ENCODE measurements at regions not wholly inside any gene's neighbourhood (a gene's known extent, or its start where the extent isn't known, plus 50 kb on each side); places are given as distances from the start of the nearest gene placed in this dataset.

- no peak for TF ChIP-seq CTCF (IDR thresholded peaks at IDR 0.05; ENCODE audit: poor library complexity, severe bottlenecking)
- Histone ChIP-seq H3K36me3 (ENCODE audit: low read depth) (no peaks in the 10 kb centered on the region), H3K27me3 (ENCODE audit: insufficient read depth, poor library complexity, severe bottlenecking) (no peaks in the 10 kb centered on the region), H3K4me3 (ENCODE audit: severe bottlenecking) (no peak overlapping the region), H3K4me1 (ENCODE audit: insufficient read depth, poor library complexity, severe bottlenecking) (peaks cover 40% of the 10 kb centered on the region), H3K9me3 (ENCODE audit: severe bottlenecking) (no peaks in the 10 kb centered on the region), H3K27ac (ENCODE audit: poor library complexity, severe bottlenecking) (peak overlapping the region; percentile 86)
- ATAC-seq (ENCODE audit: low read depth) = peak; percentile 93
- DNase-seq (ENCODE audit: low spot score) = no peak
Observed at GRCh38 chr13:73598020-73598712, 536.0 kb downstream of the KLF12 start.

- peaks cover 24% of the 10 kb centered on the region for H3K4me1 ChIP-seq (ENCODE audit: insufficient read depth, poor library complexity, severe bottlenecking)
- ATAC-seq (ENCODE audit: low read depth) (no peak), DNase-seq (ENCODE audit: low spot score) (no peak)
- no peak for TF ChIP-seq CTCF (IDR thresholded peaks at IDR 0.05; ENCODE audit: poor library complexity, severe bottlenecking)
- H3K27me3 ChIP-seq (ENCODE audit: insufficient read depth, poor library complexity, severe bottlenecking) = no peaks in the 10 kb centered on the region
- no peak overlapping the region for H3K4me3 ChIP-seq (ENCODE audit: severe bottlenecking)
- peak overlapping the region; percentile 86 for H3K27ac ChIP-seq (ENCODE audit: poor library complexity, severe bottlenecking)
- H3K36me3 ChIP-seq (ENCODE audit: low read depth) = no peaks in the 10 kb centered on the region
- no peaks in the 10 kb centered on the region for H3K9me3 ChIP-seq (ENCODE audit: severe bottlenecking)
Observed at GRCh38 chr13:73596382-73596781, 537.6 kb downstream of the KLF5 start.

DNA sequence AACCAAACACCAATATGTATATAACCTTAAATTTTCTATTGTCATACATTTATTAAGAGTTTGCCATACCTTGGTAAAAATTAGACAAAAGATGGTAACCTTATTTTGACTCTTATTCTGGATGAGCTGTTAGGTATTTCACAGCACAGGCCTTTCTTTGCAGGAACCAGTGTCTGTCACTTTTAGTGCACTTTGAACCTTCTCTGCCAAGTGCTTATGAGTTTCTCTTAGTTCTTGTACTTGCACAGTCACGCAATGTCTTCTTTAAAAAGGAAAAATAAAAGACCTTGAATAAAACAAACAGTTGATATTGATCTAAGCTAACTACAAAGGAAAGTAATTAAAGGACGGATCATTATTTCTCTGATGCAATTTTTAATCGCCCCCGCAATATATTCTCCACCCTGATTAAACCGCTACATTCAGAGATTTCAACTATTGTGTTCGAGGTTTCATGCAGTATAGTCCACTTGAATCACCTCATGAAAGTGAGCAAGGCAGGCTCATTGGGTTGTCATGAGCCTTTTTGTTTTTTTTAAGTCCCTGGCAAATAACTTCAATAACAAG lies 534.5 kb downstream of the KLF5 start:
- Histone ChIP-seq H3K27ac (ENCODE audit: poor library complexity, severe bottlenecking) (no peak overlapping the region), H3K27me3 (ENCODE audit: insufficient read depth, poor library complexity, severe bottlenecking) (no peaks in the 10 kb centered on the region), H3K4me3 (ENCODE audit: severe bottlenecking) (no peak overlapping the region), H3K4me1 (ENCODE audit: insufficient read depth, poor library complexity, severe bottlenecking) (peaks cover 9% of the 10 kb centered on the region), H3K9me3 (ENCODE audit: severe bottlenecking) (no peaks in the 10 kb centered on the region), H3K36me3 (ENCODE audit: low read depth) (no peaks in the 10 kb centered on the region)
- TF ChIP-seq CTCF (IDR thresholded peaks at IDR 0.05; ENCODE audit: poor library complexity, severe bottlenecking) = no peak
- no peak for DNase-seq (ENCODE audit: low spot score)
- ATAC-seq (ENCODE audit: low read depth) = no peak

DNA sequence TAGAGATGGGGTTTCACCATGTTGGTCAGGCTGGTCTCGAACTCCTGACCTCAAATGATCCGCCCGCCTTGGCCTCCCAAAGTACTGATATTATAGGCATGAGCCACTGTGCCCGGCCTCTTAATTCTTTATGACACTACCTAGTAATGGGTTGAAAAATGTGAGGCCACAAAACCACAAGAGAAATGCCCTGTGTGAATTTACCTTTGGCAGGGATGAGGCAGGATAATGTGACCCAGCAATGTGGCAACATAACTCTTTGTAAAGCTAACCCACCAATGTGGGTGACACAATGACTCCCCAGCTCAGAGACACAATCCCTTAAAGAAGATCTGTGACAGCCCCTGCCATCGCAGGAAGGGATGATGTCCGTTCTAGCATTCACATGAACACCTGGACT lies 533.1 kb downstream of the KLF5 start:
- ATAC-seq (ENCODE audit: low read depth) (no peak), DNase-seq (ENCODE audit: low spot score) (no peak)
- Histone ChIP-seq H3K36me3 (ENCODE audit: low read depth) (no peaks in the 10 kb centered on the region), H3K4me3 (ENCODE audit: severe bottlenecking) (no peak overlapping the region), H3K9me3 (ENCODE audit: severe bottlenecking) (no peaks in the 10 kb centered on the region), H3K27me3 (ENCODE audit: insufficient read depth, poor library complexity, severe bottlenecking) (no peaks in the 10 kb centered on the region), H3K27ac (ENCODE audit: poor library complexity, severe bottlenecking) (no peak overlapping the region), H3K4me1 (ENCODE audit: insufficient read depth, poor library complexity, severe bottlenecking) (no peaks in the 10 kb centered on the region)
- no peak for TF ChIP-seq CTCF (IDR thresholded peaks at IDR 0.05; ENCODE audit: poor library complexity, severe bottlenecking)

DNA sequence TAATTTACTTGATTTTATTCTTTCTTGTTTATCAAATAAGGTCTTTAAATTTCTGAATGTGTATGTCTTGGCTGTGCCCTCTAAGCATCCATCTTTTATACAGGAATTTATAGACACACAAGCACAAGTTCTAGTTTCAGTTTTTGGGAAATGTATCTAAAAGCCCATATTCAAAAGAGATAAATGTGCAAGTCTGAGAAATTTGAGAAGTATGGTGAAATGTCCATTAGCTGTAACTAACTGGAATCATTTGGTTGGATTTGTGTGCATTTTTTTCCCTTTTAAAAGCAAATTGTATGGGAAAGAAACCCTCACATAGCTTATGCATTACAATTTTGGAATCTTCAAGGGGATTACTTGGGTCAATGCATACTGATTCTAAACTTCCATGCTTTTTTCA lies 532.0 kb downstream of the KLF5 start:
- Histone ChIP-seq H3K4me3 (ENCODE audit: severe bottlenecking) (no peak overlapping the region), H3K9me3 (ENCODE audit: severe bottlenecking) (no peaks in the 10 kb centered on the region), H3K4me1 (ENCODE audit: insufficient read depth, poor library complexity, severe bottlenecking) (no peaks in the 10 kb centered on the region), H3K27ac (ENCODE audit: poor library complexity, severe bottlenecking) (no peak overlapping the region), H3K27me3 (ENCODE audit: insufficient read depth, poor library complexity, severe bottlenecking) (no peaks in the 10 kb centered on the region), H3K36me3 (ENCODE audit: low read depth) (no peaks in the 10 kb centered on the region)
- ATAC-seq (ENCODE audit: low read depth) (no peak), DNase-seq (ENCODE audit: low spot score) (no peak)
- TF ChIP-seq CTCF (IDR thresholded peaks at IDR 0.05; ENCODE audit: poor library complexity, severe bottlenecking) = no peak
